ENCODE measurements at regions not wholly inside any gene's neighbourhood (a gene's known extent, or its start where the extent isn't known, plus 50 kb on each side); places are given as distances from the start of the nearest gene placed in this dataset.

DNA sequence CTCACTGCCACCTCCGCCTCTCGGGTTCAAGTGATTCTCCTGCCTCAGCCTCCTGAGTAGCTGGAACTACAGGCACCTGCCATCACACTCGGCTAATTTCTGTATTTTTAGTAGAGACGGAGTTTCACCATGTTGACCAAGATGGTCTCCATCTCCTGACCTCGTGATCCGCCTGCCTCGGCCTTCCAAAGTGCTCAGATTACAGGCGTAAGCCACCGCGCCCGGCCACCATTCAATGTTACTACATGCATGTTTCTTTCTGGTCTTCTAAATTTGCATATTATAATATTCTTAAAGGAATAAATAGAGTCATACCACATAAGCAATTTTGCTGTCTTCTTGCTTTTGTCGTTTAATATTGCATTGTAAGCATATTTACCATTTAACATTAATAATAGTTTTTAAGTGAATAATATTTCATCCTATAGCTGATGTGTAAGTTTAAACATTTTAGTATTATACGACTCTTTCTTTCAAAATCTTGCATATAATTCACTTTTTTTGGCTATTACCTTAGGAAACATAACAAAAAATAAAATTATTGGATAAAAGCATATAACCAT lies 1270.4 kb downstream of the ADGRL3 start:
- in situ Hi-C loops (cut with MboI) (no loop called here), intact Hi-C loops (cut with micrococcal nuclease; ENCODE audit: unreplicated experiment) (no loop called here)
- Histone ChIP-seq H3K4me1 (ENCODE audit: control insufficient read depth, insufficient read depth, low read length) (no peaks in the 10 kb centered on the region), H3K79me2 (ENCODE audit: control insufficient read depth, insufficient read depth, low read length) (no peaks in the 10 kb centered on the region), H3K4me2 (ENCODE audit: control insufficient read depth, insufficient read depth) (no peak overlapping the region), H4K20me1 (ENCODE audit: control insufficient read depth, insufficient read depth) (no peaks in the 10 kb centered on the region), H3K36me3 (ENCODE audit: control insufficient read depth in 2 of 2, insufficient read depth in 2 of 2, low read length in 1 of 2) (no peaks in the 10 kb centered on the region), H3K9ac (ENCODE audit: control insufficient read depth, insufficient read depth, low read length) (no peak overlapping the region), H2AFZ (ENCODE audit: control insufficient read depth, low read depth, low read length) (no peak overlapping the region), H3K4me3 (no peak overlapping the region), H3K27me3 (replicated peaks in 1 of 2; ENCODE audit: control insufficient read depth in 2 of 2, insufficient read depth in 2 of 2, low read length in 1 of 2) (no peaks in the 10 kb centered on the region), H3K27ac (ENCODE audit: control insufficient read depth, insufficient read depth) (no peak overlapping the region), H3K9me3 (replicated peaks; ENCODE audit: control insufficient read depth, insufficient read depth, low read length) (no peaks in the 10 kb centered on the region)
- no peak for FAIRE-seq
- no peak for ATAC-seq
- ChIA-PET RAD21 (ENCODE audit: unreplicated experiment) (no interaction called here), SMC1A (ENCODE audit: uncharacterized antibody, unreplicated experiment) (interaction anchor here (0.7 to 1.4 kb wide), 3 partner anchors 14 to 31 kb away, joined by 3 to 5 read pairs (median 4); no protein-coding TSS in a partner anchor), POLR2A (no interaction called here), CTCF (no interaction called here)
- no peak for DNase-seq (ENCODE audit: low read depth, low spot score)
- no TSS peak for BruUV-seq (replicated peaks)
- 68% methylated on average over 11 of the region's 13 CpGs for WGBS (ENCODE audit: insufficient coverage, insufficient replicate concordance, low lambda C conversion rate, missing lambda C conversion rate)
- TF ChIP-seq, protein P1, sequence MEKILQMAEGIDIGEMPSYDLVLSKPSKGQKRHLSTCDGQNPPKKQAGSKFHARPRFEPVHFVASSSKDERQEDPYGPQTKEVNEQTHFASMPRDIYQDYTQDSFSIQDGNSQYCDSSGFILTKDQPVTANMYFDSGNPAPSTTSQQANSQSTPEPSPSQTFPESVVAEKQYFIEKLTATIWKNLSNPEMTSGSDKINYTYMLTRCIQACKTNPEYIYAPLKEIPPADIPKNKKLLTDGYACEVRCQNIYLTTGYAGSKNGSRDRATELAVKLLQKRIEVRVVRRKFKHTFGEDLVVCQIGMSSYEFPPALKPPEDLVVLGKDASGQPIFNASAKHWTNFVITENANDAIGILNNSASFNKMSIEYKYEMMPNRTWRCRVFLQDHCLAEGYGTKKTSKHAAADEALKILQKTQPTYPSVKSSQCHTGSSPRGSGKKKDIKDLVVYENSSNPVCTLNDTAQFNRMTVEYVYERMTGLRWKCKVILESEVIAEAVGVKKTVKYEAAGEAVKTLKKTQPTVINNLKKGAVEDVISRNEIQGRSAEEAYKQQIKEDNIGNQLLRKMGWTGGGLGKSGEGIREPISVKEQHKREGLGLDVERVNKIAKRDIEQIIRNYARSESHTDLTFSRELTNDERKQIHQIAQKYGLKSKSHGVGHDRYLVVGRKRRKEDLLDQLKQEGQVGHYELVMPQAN (conservative IDR thresholded peaks at IDR 0.05): no peak
- TF ChIP-seq CEBPB (IDR thresholded peaks at IDR 0.05; ENCODE audit: borderline replicate concordance in 1 of 2, low read depth in 2 of 2, low read length in 2 of 2) (no peak), CHD1 (IDR thresholded peaks at IDR 0.05; ENCODE audit: low read depth, low read length) (no peak), MTA2 (IDR thresholded peaks at IDR 0.05; ENCODE audit: low read depth) (no peak), RAD21 (IDR thresholded peaks at IDR 0.05; ENCODE audit: insufficient read depth, low read depth, low read length) (no peak), ZBED1 (IDR thresholded peaks at IDR 0.05; ENCODE audit: borderline replicate concordance) (no peak), KLF5 (IDR thresholded peaks at IDR 0.05; ENCODE audit: partially characterized antibody) (no peak), ZSCAN29 (IDR thresholded peaks at IDR 0.05) (no peak), NR2C1 (IDR thresholded peaks at IDR 0.05) (no peak), ZNF217 (IDR thresholded peaks at IDR 0.05) (no peak)
- TF ChIP-seq, protein P2, sequence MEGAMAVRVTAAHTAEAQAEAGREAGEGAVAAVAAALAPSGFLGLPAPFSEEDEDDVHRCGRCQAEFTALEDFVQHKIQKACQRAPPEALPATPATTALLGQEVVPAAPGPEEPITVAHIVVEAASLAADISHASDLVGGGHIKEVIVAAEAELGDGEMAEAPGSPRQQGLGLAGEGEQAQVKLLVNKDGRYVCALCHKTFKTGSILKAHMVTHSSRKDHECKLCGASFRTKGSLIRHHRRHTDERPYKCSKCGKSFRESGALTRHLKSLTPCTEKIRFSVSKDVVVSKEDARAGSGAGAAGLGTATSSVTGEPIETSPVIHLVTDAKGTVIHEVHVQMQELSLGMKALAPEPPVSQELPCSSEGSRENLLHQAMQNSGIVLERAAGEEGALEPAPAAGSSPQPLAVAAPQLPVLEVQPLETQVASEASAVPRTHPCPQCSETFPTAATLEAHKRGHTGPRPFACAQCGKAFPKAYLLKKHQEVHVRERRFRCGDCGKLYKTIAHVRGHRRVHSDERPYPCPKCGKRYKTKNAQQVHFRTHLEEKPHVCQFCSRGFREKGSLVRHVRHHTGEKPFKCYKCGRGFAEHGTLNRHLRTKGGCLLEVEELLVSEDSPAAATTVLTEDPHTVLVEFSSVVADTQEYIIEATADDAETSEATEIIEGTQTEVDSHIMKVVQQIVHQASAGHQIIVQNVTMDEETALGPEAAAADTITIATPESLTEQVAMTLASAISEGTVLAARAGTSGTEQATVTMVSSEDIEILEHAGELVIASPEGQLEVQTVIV (IDR thresholded peaks at IDR 0.05; ENCODE audit: borderline replicate concordance, partially characterized antibody): no peak
- TF ChIP-seq, protein P3, sequence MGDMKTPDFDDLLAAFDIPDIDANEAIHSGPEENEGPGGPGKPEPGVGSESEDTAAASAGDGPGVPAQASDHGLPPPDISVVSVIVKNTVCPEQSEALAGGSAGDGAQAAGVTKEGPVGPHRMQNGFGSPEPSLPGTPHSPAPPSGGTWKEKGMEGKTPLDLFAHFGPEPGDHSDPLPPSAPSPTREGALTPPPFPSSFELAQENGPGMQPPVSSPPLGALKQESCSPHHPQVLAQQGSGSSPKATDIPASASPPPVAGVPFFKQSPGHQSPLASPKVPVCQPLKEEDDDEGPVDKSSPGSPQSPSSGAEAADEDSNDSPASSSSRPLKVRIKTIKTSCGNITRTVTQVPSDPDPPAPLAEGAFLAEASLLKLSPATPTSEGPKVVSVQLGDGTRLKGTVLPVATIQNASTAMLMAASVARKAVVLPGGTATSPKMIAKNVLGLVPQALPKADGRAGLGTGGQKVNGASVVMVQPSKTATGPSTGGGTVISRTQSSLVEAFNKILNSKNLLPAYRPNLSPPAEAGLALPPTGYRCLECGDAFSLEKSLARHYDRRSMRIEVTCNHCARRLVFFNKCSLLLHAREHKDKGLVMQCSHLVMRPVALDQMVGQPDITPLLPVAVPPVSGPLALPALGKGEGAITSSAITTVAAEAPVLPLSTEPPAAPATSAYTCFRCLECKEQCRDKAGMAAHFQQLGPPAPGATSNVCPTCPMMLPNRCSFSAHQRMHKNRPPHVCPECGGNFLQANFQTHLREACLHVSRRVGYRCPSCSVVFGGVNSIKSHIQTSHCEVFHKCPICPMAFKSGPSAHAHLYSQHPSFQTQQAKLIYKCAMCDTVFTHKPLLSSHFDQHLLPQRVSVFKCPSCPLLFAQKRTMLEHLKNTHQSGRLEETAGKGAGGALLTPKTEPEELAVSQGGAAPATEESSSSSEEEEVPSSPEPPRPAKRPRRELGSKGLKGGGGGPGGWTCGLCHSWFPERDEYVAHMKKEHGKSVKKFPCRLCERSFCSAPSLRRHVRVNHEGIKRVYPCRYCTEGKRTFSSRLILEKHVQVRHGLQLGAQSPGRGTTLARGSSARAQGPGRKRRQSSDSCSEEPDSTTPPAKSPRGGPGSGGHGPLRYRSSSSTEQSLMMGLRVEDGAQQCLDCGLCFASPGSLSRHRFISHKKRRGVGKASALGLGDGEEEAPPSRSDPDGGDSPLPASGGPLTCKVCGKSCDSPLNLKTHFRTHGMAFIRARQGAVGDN (IDR thresholded peaks at IDR 0.05): no peak
- TF ChIP-seq, protein P4, sequence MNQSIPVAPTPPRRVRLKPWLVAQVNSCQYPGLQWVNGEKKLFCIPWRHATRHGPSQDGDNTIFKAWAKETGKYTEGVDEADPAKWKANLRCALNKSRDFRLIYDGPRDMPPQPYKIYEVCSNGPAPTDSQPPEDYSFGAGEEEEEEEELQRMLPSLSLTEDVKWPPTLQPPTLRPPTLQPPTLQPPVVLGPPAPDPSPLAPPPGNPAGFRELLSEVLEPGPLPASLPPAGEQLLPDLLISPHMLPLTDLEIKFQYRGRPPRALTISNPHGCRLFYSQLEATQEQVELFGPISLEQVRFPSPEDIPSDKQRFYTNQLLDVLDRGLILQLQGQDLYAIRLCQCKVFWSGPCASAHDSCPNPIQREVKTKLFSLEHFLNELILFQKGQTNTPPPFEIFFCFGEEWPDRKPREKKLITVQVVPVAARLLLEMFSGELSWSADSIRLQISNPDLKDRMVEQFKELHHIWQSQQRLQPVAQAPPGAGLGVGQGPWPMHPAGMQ (IDR thresholded peaks at IDR 0.05; ENCODE audit: borderline replicate concordance): no peak
- TF ChIP-seq, protein P5, sequence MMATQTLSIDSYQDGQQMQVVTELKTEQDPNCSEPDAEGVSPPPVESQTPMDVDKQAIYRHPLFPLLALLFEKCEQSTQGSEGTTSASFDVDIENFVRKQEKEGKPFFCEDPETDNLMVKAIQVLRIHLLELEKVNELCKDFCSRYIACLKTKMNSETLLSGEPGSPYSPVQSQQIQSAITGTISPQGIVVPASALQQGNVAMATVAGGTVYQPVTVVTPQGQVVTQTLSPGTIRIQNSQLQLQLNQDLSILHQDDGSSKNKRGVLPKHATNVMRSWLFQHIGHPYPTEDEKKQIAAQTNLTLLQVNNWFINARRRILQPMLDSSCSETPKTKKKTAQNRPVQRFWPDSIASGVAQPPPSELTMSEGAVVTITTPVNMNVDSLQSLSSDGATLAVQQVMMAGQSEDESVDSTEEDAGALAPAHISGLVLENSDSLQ (IDR thresholded peaks at IDR 0.05): no peak

Measured in GM12878 (cell line).